H9 (cell line): ENCODE measurements at regions not wholly inside any gene's neighbourhood (a gene's known extent, or its start where the extent isn't known, plus 50 kb on each side); places are given as distances from the start of the nearest gene placed in this dataset.

Source experiments
- DNase-seq: peaks from one replicate; pipeline ENCODE4 v3.0.0-alpha.2; 2017
- H2AFZ ChIP-seq: one replicate; pipeline ENCODE4 v1.6.1; 2013; ENCODE audit warnings: mild to moderate bottlenecking, low read length, control low read depth, moderate library complexity
- H2AK5ac ChIP-seq: 2 replicates; pipeline ENCODE4 v1.6.1; 2013; ENCODE audit warnings: low read length, control low read depth, mixed read lengths; ENCODE audit not compliant: insufficient read length
- H2BK120ac ChIP-seq: one replicate; pipeline ENCODE4 v1.6.1; 2013; ENCODE audit warnings: low read depth, mild to moderate bottlenecking, low read length, control low read depth, inconsistent platforms; ENCODE audit not compliant: poor library complexity, severe bottlenecking
- H2BK12ac ChIP-seq: 2 replicates; pipeline ENCODE4 v1.6.1; 2013; ENCODE audit warnings: low read length, control low read depth, mixed read lengths, low read depth; ENCODE audit not compliant: insufficient read length
- H2BK15ac ChIP-seq: 2 replicates; pipeline ENCODE4 v1.6.1; 2013; ENCODE audit warnings: low read depth, low read length, control low read depth
- H2BK20ac ChIP-seq: one replicate; pipeline ENCODE4 v1.6.1; 2013; ENCODE audit warnings: low read depth, mild to moderate bottlenecking, low read length, control low read depth, inconsistent platforms; ENCODE audit not compliant: poor library complexity, severe bottlenecking
- H2BK5ac ChIP-seq: 2 replicates; pipeline ENCODE4 v1.6.1; 2013; ENCODE audit warnings: low read length, control low read depth, mixed read lengths; ENCODE audit not compliant: insufficient read length
- H3K14ac ChIP-seq: 2 replicates; pipeline ENCODE4 v1.6.1; 2013; ENCODE audit warnings: low read length, control low read depth; ENCODE audit not compliant: insufficient read depth
- H3K18ac ChIP-seq: 2 replicates; pipeline ENCODE4 v1.6.1; 2013; ENCODE audit warnings: low read depth, mild to moderate bottlenecking, mixed read lengths, low read length, control low read depth; ENCODE audit not compliant: insufficient read length
- H3K23ac ChIP-seq: 2 replicates; pipeline ENCODE4 v1.6.1; 2013; ENCODE audit warnings: low read length, control low read depth, mixed read lengths, low read depth; ENCODE audit not compliant: insufficient read length
- H3K23me2 ChIP-seq: 2 replicates; pipeline ENCODE4 v1.6.1; 2013; ENCODE audit warnings: low read depth, mild to moderate bottlenecking, mixed read lengths, low read length, control low read depth; ENCODE audit not compliant: insufficient read length, poor library complexity, severe bottlenecking
- H3K27ac ChIP-seq: 2 replicates; pipeline ENCODE4 v1.5.1; 2013; ENCODE audit warnings: low read length, control low read depth, mixed read lengths, low read depth; ENCODE audit not compliant: insufficient read length
- H3K27me3 ChIP-seq: 2 replicates; pipeline ENCODE4 v1.6.1; 2013; ENCODE audit warnings: low read length, control low read depth, inconsistent platforms; ENCODE audit not compliant: insufficient read depth
- H3K4ac ChIP-seq: 2 replicates; pipeline ENCODE4 v1.6.1; 2013; ENCODE audit warnings: low read depth, mild to moderate bottlenecking, control low read depth, inconsistent platforms, low read length, moderate library complexity
- H3K4me1 ChIP-seq: 2 replicates; pipeline ENCODE4 v1.6.1; 2013; ENCODE audit warnings: low read length, control low read depth, inconsistent platforms; ENCODE audit not compliant: insufficient read depth
- H3K4me2 ChIP-seq: 2 replicates; pipeline ENCODE4 v1.6.1; 2013; ENCODE audit warnings: low read length, control low read depth, mixed read lengths; ENCODE audit not compliant: insufficient read length, insufficient read depth
- H3K56ac ChIP-seq: 2 replicates; pipeline ENCODE4 v1.6.1; 2013; ENCODE audit warnings: low read depth, mild to moderate bottlenecking, mixed read lengths, low read length, control low read depth; ENCODE audit not compliant: insufficient read length
- H3K79me1 ChIP-seq: 2 replicates; pipeline ENCODE4 v1.6.1; 2013; ENCODE audit warnings: low read depth, mild to moderate bottlenecking, moderate library complexity, low read length, control low read depth, inconsistent platforms; ENCODE audit not compliant: insufficient read depth, poor library complexity, severe bottlenecking
- H3K79me2 ChIP-seq: 2 replicates; pipeline ENCODE4 v1.6.1; 2013; ENCODE audit warnings: low read length, control low read depth, inconsistent platforms; ENCODE audit not compliant: insufficient read depth
- H3K9ac ChIP-seq: 2 replicates; pipeline ENCODE4 v1.6.1; 2013; ENCODE audit warnings: low read length, control low read depth, mixed read lengths; ENCODE audit not compliant: insufficient read length; ENCODE audit errors: extremely low read depth
- H3K9me3 ChIP-seq: one replicate; pipeline ENCODE4 v1.6.1; 2013; ENCODE audit warnings: low read depth, low read length, inconsistent platforms; ENCODE audit not compliant: control insufficient read depth
- H3T11ph ChIP-seq: one replicate; pipeline ENCODE4 v1.6.1; 2013; ENCODE audit warnings: mild to moderate bottlenecking, low read length, control low read depth, inconsistent platforms
- H4K20me1 ChIP-seq: one replicate; pipeline ENCODE4 v1.6.1; 2013; ENCODE audit not compliant: control insufficient read depth, insufficient read length, insufficient read depth
- H4K5ac ChIP-seq: 2 replicates; pipeline ENCODE4 v1.6.1; 2013; ENCODE audit warnings: low read depth, mild to moderate bottlenecking, mixed read lengths, low read length, control low read depth; ENCODE audit not compliant: insufficient read length
- H4K8ac ChIP-seq: replicated peaks from 2 replicates; pipeline ENCODE4 v1.6.1; 2013; ENCODE audit warnings: low read length, control low read depth, mixed read lengths, low read depth; ENCODE audit not compliant: insufficient read length
- H4K91ac ChIP-seq: 2 replicates; pipeline ENCODE4 v1.6.1; 2013; ENCODE audit warnings: low read depth, mild to moderate bottlenecking, moderate library complexity, mixed read lengths, low read length, control low read depth; ENCODE audit not compliant: insufficient read length
- H3K27ac Mint-ChIP-seq, 3 experiments: 2 replicates in 2 of 3; 3 replicates in 1 of 3; pipeline ENCODE4 v1.8.0; 2020 to 2021; ENCODE audit warnings: mixed read lengths in 3 of 3, mild to moderate bottlenecking in 1 of 3, moderate library complexity in 1 of 3
- H3K27me3 Mint-ChIP-seq: 2 replicates; pipeline ENCODE4 v1.8.0; 2021; ENCODE audit warnings: low read depth, mild to moderate bottlenecking, moderate library complexity, mixed read lengths
- H3K36me3 Mint-ChIP-seq, 3 experiments: 2 replicates in 2 of 3; 3 replicates in 1 of 3; pipeline ENCODE4 v1.8.0; 2020 to 2021; ENCODE audit warnings: low read depth in 3 of 3, mixed read lengths in 3 of 3; ENCODE audit not compliant: insufficient read depth in 1 of 3
- H3K4me1 Mint-ChIP-seq, 2 experiments: 2 replicates each; pipeline ENCODE4 v1.8.0; 2020; ENCODE audit warnings: mixed read lengths in 2 of 2
- H3K4me3 Mint-ChIP-seq, 2 experiments: 2 replicates in 1 of 2; 3 replicates in 1 of 2; pipeline ENCODE4 v1.8.0; 2020 to 2021; ENCODE audit warnings: mild to moderate bottlenecking in 2 of 2, mixed read lengths in 2 of 2, moderate library complexity in 1 of 2
- H3K9me3 Mint-ChIP-seq, 2 experiments: 2 replicates in 1 of 2; 3 replicates in 1 of 2; pipeline ENCODE4 v1.8.0; 2020; ENCODE audit warnings: mild to moderate bottlenecking in 2 of 2, mixed read lengths in 2 of 2, moderate library complexity in 1 of 2
- CTCF ChIP-seq: fragments of 200-600 bp; sonication (generic); conservative IDR thresholded peaks from 3 replicates; pipeline ENCODE4 v1.8.0; 2021; ENCODE audit warnings: antibody characterized with exemption, mild to moderate bottlenecking
- WGBS: extraction: QIAGEN DNeasy Blood & Tissue Kit; methylation state at CpG from one replicate; pipeline ENCODE4 v1.1.7; 2013; ENCODE audit warnings: missing lambda C conversion rate, low lambda C conversion rate, mixed read lengths; ENCODE audit not compliant: insufficient read length; ENCODE audit errors: extremely low coverage; 5-methylcytosine and 5-hydroxymethylcytosine counted together

- H4K5ac ChIP-seq: no peak overlapping the region
- H3K4me3 Mint-ChIP-seq: no peak overlapping the region
- no peaks in the 10 kb centered on the region for H4K20me1 ChIP-seq
- no peaks in the 10 kb centered on the region for H3K23me2 ChIP-seq
- no peak for TF ChIP-seq CTCF
- no peak overlapping the region for H3T11ph ChIP-seq
- H3K9me3 Mint-ChIP-seq: no peaks in the 10 kb centered on the region
- H2AK5ac ChIP-seq: no peak overlapping the region
- H3K79me1 ChIP-seq: no peaks in the 10 kb centered on the region
- no CpG with 5 or more reads among the region's 7 CpGs for WGBS
- H3K79me2 ChIP-seq: no peaks in the 10 kb centered on the region
- peaks cover 5% of the 10 kb centered on the region; the same call in 1 of the 2 replicates for H3K27me3 Mint-ChIP-seq
- H2BK15ac ChIP-seq: no peak overlapping the region
- H3K27ac ChIP-seq: no peak overlapping the region
- no peak overlapping the region for H2AFZ ChIP-seq
- no peaks in the 10 kb centered on the region for H3K36me3 Mint-ChIP-seq
- H3K18ac ChIP-seq: no peak overlapping the region
- no peak overlapping the region for H3K14ac ChIP-seq
- H3K9me3 ChIP-seq: no peaks in the 10 kb centered on the region
- no peak overlapping the region for H2BK20ac ChIP-seq
- no peak overlapping the region for H3K56ac ChIP-seq
- no peak for DNase-seq
- H3K4ac ChIP-seq: no peak overlapping the region
- no peak overlapping the region for H4K91ac ChIP-seq
- no peak overlapping the region for H2BK120ac ChIP-seq
- no peaks in the 10 kb centered on the region for H3K27me3 ChIP-seq
- H2BK12ac ChIP-seq: no peak overlapping the region
- no peak overlapping the region for H4K8ac ChIP-seq
- peak overlapping the region in 2 of 3 experiments; percentile 12 to 82; a peak in 1 of 7 replicates for H3K27ac Mint-ChIP-seq
- H3K4me1 ChIP-seq: peaks cover 5% of the 10 kb centered on the region; the same call in 1 of the 2 replicates
- H2BK5ac ChIP-seq: no peak overlapping the region
- no peak overlapping the region for H3K4me2 ChIP-seq
- no peak overlapping the region for H3K23ac ChIP-seq
- peaks cover 19 to 33% of the 10 kb centered on the region in 2 experiments for H3K4me1 Mint-ChIP-seq
- H3K9ac ChIP-seq: no peak overlapping the region
Observed at GRCh38 chr20:40320517-40321011, 368.5 kb downstream of the MAFB start.
